ENCODE measurements at regions not wholly inside any gene's neighbourhood (a gene's known extent, or its start where the extent isn't known, plus 50 kb on each side); places are given as distances from the start of the nearest gene placed in this dataset.

DNA sequence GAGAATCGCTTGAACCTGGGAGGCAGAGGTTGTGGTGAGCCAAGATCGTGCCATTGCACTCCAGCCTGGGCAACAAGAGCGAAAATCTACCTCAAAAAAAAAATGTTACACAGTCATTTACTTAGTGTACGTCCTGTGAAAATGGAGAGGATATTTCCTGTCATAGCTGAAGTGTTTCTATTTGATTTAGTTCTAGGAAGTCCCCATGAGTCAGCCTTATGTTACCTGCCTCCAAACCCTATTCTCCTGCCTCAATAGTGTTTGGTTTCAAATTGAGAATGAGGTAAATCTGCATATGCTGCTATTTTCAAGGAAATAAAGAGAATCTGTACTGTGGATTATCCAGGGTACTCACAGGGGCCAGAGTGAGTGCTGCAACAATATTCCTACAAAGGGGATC is 1284.5 kb upstream of the AUTS2 start:
- peaks cover 31% of the 10 kb centered on the region for H3K9me3 Mint-ChIP-seq (ENCODE audit: unreplicated experiment)
- H3K27me3 Mint-ChIP-seq (ENCODE audit: unreplicated experiment): peaks cover 5% of the 10 kb centered on the region
- TF ChIP-seq, protein P1, sequence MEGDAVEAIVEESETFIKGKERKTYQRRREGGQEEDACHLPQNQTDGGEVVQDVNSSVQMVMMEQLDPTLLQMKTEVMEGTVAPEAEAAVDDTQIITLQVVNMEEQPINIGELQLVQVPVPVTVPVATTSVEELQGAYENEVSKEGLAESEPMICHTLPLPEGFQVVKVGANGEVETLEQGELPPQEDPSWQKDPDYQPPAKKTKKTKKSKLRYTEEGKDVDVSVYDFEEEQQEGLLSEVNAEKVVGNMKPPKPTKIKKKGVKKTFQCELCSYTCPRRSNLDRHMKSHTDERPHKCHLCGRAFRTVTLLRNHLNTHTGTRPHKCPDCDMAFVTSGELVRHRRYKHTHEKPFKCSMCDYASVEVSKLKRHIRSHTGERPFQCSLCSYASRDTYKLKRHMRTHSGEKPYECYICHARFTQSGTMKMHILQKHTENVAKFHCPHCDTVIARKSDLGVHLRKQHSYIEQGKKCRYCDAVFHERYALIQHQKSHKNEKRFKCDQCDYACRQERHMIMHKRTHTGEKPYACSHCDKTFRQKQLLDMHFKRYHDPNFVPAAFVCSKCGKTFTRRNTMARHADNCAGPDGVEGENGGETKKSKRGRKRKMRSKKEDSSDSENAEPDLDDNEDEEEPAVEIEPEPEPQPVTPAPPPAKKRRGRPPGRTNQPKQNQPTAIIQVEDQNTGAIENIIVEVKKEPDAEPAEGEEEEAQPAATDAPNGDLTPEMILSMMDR (IDR thresholded peaks at IDR 0.05; ENCODE audit: unreplicated experiment): no peak
- peaks cover 9% of the 10 kb centered on the region for H3K36me3 Mint-ChIP-seq (ENCODE audit: low read depth, unreplicated experiment)
- no peak for DNase-seq (ENCODE audit: low spot score)
- H3K4me1 Mint-ChIP-seq (ENCODE audit: unreplicated experiment): no peaks in the 10 kb centered on the region
- H3K4me3 Mint-ChIP-seq (ENCODE audit: unreplicated experiment): no peak overlapping the region
- no peak overlapping the region for H3K27ac Mint-ChIP-seq (ENCODE audit: unreplicated experiment)

DNA sequence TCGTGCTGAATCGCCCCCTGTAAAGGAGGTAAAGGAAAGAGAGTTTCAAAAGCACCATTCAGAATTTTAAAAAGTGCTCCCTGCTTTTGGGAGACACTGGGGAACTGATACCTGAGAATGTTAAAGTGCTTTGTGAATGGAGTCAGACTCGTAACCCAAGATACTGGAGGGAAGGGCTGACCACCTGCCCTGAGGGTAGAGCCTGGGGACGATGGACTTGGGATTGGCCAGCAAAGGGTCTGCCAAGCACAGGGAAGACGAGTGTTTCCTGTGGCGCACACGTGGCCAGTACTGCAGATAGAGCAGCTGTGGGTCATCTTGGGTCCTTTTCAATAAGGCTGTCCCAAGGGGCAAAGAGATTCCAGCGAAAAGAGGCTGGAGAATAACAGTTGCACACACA is 1284.1 kb upstream of the AUTS2 start:
- Mint-ChIP-seq H3K4me3 (ENCODE audit: unreplicated experiment) (no peak overlapping the region), H3K9me3 (ENCODE audit: unreplicated experiment) (peaks cover 32% of the 10 kb centered on the region), H3K27ac (ENCODE audit: unreplicated experiment) (no peak overlapping the region), H3K27me3 (ENCODE audit: unreplicated experiment) (peaks cover 5% of the 10 kb centered on the region), H3K4me1 (ENCODE audit: unreplicated experiment) (no peaks in the 10 kb centered on the region), H3K36me3 (ENCODE audit: low read depth, unreplicated experiment) (peaks cover 8% of the 10 kb centered on the region)
- DNase-seq (ENCODE audit: low spot score): no peak
- TF ChIP-seq, protein P1 (IDR thresholded peaks at IDR 0.05; ENCODE audit: unreplicated experiment): no peak

DNA sequence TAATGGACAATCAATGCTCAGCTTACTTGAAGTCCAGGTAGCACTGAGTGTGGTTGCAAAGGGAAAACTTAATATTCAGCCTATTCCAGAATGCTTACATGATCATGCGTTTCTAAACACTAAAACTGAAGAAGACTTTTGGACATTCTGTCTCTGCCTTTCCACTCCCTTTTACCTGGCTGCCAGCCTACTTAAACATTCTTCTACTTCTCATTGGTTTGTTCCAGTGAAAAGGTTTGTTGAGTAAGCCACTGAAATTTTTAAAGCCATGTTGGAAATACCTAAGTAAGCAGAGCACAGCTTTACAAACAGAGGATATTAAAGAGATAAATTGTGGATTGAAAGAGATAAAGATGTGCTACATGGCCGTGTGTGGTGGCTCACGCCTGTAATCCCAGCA is 1280.8 kb upstream of the AUTS2 start:
- Mint-ChIP-seq H3K4me3 (ENCODE audit: unreplicated experiment) (no peak overlapping the region), H3K27ac (ENCODE audit: unreplicated experiment) (no peak overlapping the region), H3K9me3 (ENCODE audit: unreplicated experiment) (peaks cover 30% of the 10 kb centered on the region), H3K36me3 (ENCODE audit: low read depth, unreplicated experiment) (peaks cover 3% of the 10 kb centered on the region), H3K27me3 (ENCODE audit: unreplicated experiment) (peaks cover 8% of the 10 kb centered on the region), H3K4me1 (ENCODE audit: unreplicated experiment) (no peaks in the 10 kb centered on the region)
- TF ChIP-seq, protein P1 (IDR thresholded peaks at IDR 0.05; ENCODE audit: unreplicated experiment): no peak
- no peak for DNase-seq (ENCODE audit: low spot score)

DNA sequence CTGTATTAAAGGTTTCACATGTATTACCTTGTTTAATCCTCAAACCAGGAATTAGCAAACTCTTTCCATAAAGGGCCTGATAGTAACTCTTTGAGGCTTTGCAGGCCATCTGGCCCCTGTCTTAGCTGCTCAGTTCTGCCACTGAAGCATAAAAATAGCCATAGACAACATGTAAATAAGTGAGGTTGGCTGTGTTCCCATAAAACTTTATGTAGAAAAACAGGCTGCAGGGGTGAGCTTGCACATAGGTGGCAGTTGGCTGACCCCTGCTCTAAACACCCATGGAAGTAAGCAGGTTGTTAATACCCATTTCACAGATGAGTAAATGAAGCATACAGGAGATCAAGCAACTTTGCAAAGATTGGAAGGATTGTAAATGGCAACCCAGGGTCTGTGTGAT is 1279.2 kb upstream of the AUTS2 start:
- peaks cover 18% of the 10 kb centered on the region for H3K9me3 Mint-ChIP-seq (ENCODE audit: unreplicated experiment)
- peaks cover 6% of the 10 kb centered on the region for H3K36me3 Mint-ChIP-seq (ENCODE audit: low read depth, unreplicated experiment)
- no peaks in the 10 kb centered on the region for H3K4me1 Mint-ChIP-seq (ENCODE audit: unreplicated experiment)
- H3K4me3 Mint-ChIP-seq (ENCODE audit: unreplicated experiment): no peak overlapping the region
- no peak for DNase-seq (ENCODE audit: low spot score)
- peaks cover 6% of the 10 kb centered on the region for H3K27me3 Mint-ChIP-seq (ENCODE audit: unreplicated experiment)
- no peak overlapping the region for H3K27ac Mint-ChIP-seq (ENCODE audit: unreplicated experiment)
- TF ChIP-seq, protein P1 (IDR thresholded peaks at IDR 0.05; ENCODE audit: unreplicated experiment): no peak

DNA sequence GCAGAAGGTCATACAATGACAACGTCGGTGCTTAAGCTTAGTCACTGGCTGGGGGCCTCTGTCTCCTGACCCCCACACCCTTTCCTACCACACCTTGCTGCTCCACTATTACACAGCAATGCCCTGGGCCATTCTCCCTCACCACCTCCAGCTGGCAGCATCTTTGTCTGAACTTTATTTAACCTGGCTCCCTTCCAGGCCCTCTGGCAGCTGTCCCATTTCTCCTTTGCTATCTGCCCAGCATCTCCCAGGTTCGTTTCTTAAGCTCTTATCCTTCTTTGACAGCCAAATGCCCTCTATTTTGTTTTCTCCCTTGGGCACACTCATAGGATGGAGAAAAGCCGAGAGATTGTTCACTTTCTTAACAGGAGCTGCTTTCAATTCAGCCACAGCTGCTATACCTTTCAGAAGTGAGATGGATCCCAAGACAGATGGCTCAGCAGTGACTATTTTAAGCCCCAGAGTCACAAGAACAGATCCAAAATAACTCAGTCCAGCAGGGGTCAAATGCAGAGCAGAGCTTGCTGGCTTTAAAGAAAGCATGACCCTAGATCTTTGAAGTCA is 1277.1 kb upstream of the AUTS2 start:
- peaks cover 6% of the 10 kb centered on the region for H3K36me3 Mint-ChIP-seq (ENCODE audit: low read depth, unreplicated experiment)
- DNase-seq (ENCODE audit: low spot score): no peak
- H3K4me3 Mint-ChIP-seq (ENCODE audit: unreplicated experiment): no peak overlapping the region
- H3K9me3 Mint-ChIP-seq (ENCODE audit: unreplicated experiment): peaks cover 26% of the 10 kb centered on the region
- peaks cover 6% of the 10 kb centered on the region for H3K27me3 Mint-ChIP-seq (ENCODE audit: unreplicated experiment)
- TF ChIP-seq, protein P1 (IDR thresholded peaks at IDR 0.05; ENCODE audit: unreplicated experiment): no peak
- H3K27ac Mint-ChIP-seq (ENCODE audit: unreplicated experiment): no peak overlapping the region
- no peaks in the 10 kb centered on the region for H3K4me1 Mint-ChIP-seq (ENCODE audit: unreplicated experiment)
